HG02973 (cell line): ENCODE measurements at regions not wholly inside any gene's neighbourhood (a gene's known extent, or its start where the extent isn't known, plus 50 kb on each side); places are given as distances from the start of the nearest gene placed in this dataset.

Source experiments
- ATAC-seq: cut with Tn5 transposase; IDR thresholded peaks from one replicate; pipeline ENCODE4 v1.9.1; 2021; ENCODE audit warnings: moderate library complexity; ENCODE audit not compliant: unreplicated experiment

- ATAC-seq, result no peak
These were observed 96.1 kb upstream of the PLXNA4 start for GRCh38 chr7:132672200-132672990.

DNA sequence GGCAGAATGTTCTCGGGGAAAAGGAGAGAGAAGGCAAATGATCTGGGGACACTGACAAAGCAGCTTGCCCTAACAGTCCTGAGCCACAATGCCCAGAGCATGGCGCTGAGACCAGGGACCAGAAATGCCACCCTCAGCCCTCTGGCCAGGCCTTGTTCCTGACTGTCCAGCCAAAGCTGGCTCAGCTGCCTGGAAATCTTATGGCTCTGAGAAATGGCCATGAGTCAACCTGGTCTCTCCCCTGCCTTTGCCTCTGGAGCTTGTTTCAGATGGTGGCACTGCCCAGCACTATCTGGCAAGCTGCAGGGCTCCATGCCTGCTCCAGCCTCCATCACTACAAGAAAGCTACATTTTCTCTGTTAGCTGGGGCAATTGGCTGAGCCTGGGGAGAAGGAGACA is 90.5 kb upstream of the PLXNA4 start:
- ATAC-seq, result no peak

- ATAC-seq, result no peak
These were observed 90.0 kb upstream of the PLXNA4 start for GRCh38 chr7:132666071-132666773.

DNA sequence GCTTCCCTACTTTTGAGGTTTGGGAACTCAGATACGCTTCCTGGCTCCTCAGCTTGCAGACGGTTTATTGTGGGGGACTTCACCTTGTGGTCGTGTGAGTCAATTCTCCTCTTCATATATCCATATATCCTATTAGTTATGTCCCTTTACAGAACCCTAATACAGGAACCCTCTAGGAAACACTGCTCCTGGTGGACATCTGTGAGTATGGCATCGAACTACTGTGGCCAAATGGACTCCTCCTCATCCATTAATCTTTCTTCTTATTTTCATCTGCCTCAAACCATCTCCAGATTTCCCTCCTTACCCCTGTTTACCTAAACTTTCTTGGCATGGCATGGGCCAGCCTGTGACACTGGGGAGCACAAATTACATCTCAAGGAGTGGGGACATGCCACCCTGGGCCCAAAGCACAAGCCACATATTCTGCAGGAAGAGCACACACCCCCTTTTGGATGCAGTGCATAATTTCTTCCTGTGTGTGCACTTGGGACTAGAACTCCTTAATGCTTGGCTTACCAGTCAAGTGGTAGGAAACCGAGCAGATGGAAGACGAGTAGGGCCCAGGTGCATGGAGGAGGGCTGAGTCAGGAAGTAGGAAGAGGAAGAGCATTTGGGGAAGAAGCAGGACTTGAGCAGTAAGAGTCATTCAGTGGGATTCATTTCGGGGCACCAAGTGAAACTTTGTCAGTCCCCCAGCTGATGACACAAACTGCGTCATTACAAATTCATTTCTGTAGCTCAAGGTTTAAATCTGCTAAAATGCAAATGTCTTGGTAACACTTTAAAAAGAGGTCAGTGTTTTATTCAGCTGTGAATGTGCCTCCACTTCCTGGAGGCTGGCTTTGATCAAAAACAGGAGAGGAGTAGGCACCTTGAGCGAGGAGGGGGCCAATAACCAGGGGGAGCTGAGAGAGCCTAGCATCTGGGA is 80.8 kb upstream of the PLXNA4 start:
- ATAC-seq, result no peak

GRCh38 chr7:132656341-132656740 is 80.1 kb upstream of the PLXNA4 start:
- no peak for ATAC-seq

DNA sequence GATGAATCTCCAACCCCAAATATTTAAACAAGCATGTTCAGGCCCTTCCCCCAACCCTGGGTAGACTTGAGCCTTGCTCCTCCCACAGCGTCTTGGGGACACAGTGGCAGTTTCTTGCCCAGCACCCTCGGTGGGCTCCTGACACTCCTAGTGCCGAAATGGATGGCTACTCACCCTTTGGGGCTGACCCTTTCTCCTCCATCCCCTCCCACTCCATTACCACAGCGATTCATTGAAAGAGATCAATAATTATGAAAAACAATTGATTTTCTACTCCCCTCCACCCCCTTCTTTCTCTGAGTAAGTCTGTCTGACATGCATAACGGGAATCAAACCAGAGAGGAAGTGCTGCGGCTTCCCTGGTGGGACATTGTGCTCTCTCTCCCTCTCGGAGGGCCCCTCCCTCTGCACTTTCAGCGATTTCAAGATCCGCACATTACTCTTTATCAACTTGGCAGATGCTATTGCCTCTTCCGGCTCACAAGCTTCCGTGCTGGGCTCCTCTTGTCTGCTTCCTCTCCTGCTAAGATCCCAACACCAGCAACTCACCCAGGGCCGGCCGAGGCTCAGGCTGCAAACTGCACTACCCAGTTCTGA is 79.0 kb upstream of the PLXNA4 start:
- ATAC-seq, result no peak

DNA sequence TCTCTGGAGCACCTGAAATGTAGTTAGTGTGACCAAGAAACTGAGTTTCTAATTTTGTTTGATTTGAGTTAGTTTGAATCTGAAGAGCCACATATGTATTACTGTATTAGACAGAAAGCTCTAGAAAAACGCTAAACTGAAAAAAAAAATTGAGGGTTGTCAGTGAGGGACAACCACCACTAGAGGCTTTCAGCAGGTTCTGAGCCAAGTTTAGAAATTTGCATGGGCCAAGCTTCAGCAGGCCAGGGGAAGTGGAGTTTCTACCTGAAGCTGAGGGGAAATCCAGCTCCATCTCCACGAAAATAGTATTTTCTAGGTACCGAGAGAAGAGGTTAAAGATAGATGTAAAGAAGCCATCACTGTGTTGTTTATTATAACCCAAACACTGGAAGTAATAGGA is 77.9 kb upstream of the PLXNA4 start:
- ATAC-seq, result peak; percentile 68

DNA sequence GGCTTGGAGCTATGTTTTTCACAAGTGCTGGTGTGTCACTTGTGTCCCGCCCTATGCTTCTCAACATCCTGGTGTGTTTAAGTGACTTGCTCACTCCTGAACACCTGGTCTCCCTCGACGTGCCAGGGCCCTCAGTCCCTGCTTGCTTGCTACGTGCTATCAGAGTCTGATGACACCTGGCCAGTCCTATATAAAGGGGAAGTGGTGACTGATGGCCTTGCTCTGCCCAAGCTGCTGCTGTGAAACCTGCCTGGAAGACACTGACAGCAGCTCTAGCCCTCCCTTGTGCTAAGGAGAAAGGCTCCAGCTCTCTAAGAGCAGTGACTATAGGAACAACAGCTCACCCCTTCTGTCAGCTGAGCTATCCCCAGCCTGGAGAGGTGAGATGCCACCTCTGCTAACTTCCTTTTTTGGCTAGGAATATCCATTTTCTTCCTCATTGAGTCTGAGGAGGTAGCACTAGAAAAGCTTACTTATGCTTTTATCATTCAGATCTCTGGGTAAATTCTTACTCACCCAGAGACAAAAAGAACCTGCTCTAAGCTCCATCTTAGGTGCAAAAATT is 77.2 kb upstream of the PLXNA4 start:
- ATAC-seq, result no peak

DNA sequence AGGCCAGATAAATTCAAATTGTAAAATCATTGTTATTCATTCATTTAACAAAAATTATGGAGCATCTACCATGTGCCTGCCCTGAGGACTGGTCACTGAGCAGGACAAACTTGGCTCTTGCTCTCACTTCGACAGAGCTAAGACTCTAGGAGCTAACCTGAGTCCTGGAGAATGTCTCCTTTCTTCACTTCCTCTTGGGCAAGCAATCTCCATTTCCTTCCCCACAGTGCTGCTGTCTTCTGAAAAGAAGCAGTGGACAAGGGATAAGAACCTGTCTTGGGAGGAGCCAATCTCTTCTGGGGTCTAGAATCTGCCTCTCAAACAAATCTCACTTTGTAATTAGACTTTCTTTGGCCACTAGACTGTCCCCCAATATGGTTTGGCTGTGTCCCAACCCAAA is 76.2 kb upstream of the PLXNA4 start:
- no peak for ATAC-seq

- ATAC-seq, result no peak
These were observed 74.2 kb upstream of the PLXNA4 start for GRCh38 chr7:132650498-132650897.

DNA sequence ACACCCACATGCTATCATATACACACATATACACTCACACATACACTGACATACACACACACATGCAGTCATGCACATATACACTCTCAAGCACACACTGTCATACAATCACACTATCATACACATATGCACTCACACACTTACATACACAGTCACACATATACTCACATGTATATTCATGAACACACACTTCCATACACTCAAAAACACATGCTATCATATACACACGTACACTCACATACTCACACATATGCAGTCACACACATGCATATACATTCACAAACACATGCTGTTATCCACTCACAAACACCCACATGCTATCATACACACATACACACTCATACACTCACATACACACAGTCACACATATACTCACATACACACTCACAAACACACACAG is 71.0 kb upstream of the PLXNA4 start:
- ATAC-seq, result no peak

DNA sequence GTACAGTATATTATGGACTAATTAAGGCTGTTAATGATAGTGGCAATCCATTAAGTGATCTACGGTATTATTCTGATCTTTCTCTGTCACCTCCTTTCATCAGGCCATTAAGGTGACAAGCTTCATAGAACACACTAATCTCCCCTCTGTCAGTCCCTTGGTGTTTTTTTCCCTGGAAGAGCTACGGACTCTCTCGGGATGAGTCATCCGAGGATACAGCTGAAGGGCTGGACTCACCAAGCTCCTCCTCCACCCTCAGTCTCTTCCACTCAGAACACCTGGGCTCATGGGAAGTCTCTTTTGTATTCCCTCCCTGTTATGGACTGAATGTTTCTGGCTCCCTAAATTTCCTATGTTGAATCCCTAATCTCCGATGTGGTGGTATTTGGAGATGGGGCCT is 69.8 kb upstream of the PLXNA4 start:
- no peak for ATAC-seq

DNA sequence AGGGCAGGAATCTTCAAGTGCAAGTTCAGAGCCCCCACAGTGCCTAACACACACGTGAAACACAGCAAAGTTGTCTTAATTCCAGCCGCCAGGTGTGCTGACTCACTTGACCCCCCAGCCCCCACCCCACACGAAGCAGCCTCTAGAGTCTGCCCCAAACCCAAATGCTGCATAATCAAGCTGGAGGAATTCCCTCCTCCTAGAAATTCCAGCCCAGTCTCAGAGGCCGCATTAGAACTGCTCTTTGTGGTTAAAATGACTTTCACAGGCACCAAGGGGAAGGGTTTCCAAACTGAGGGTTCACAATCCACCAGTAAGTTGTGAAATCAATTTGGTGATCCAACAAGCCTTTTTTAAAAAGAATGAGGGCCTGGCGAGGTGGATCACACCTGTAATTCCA is 67.0 kb upstream of the PLXNA4 start:
- no peak for ATAC-seq

- ATAC-seq, result no peak
These were observed 65.0 kb upstream of the PLXNA4 start for GRCh38 chr7:132641238-132641637.

GRCh38 chr7:132639983-132640382 is 63.7 kb upstream of the PLXNA4 start:
- no peak for ATAC-seq

- ATAC-seq, result no peak
These were observed 61.7 kb upstream of the PLXNA4 start for GRCh38 chr7:132638000-132638399.

- ATAC-seq, result no peak
These were observed 60.3 kb upstream of the PLXNA4 start for GRCh38 chr7:132636581-132636980.

DNA sequence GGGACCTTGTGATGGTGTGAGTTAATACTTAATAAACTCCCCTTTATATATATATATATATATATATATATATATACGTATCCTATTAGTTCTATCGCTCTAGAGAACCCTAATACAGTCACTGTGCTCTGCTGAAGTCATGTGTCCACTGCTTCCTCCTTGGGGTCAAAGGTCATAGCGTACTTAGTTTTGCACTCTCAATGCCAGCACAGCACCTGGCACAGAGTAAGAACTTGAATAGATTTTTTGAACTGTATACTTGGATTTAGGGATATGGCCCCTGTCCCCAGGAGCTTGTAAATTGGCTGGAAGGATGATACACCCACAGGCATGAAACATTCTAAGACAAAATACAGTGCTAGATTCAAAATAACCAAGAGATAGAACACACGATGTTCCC is 58.9 kb upstream of the PLXNA4 start:
- ATAC-seq, result no peak

GRCh38 chr7:132630834-132631233 is 54.6 kb upstream of the PLXNA4 start:
- ATAC-seq, result no peak
